HS-5 (cell line): ENCODE measurements at regions not wholly inside any gene's neighbourhood (a gene's known extent, or its start where the extent isn't known, plus 50 kb on each side); places are given as distances from the start of the nearest gene placed in this dataset.
"Not testable (repeated sequence)": the region's sequence is repeated elsewhere in the genome, so short reads cannot be mapped to it uniquely, and the experiment has no call there.

Source experiments
- DNase-seq: peaks from one replicate; pipeline ENCODE4 v3.0.0-alpha.2; 2012; ENCODE audit warnings: low read depth

- DNase-seq = no peak
These were observed 442.4 kb upstream of the FOXG1 start for GRCh38 chr14:28323951-28324741.

- no peak for DNase-seq
These were observed 425.8 kb upstream of the FOXG1 start for GRCh38 chr14:28340816-28341215.

- DNase-seq = no peak
These were observed 422.2 kb upstream of the FOXG1 start for GRCh38 chr14:28344381-28344780.

DNA sequence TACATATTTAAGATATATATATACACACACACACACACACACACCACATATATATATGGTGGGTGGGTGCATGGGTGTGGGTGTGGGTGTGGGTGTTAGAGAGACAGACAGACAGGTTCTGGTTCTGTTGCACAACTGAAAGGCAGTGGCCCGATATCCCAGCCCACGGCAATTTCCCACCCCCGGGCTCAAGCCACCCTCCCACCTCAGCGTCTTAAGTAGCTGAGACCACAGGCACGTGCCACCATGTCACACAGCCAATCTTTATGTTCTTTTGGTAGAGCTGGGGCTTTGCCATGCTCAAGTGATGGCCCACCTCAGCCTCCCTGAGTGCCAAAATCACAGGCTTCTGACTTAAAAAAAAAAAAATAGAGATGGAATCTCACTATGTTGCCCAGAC, 417.8 kb upstream of the FOXG1 start:
- DNase-seq = no peak

- DNase-seq = no peak
These were observed 409.8 kb upstream of the FOXG1 start for GRCh38 chr14:28356819-28357218.

- DNase-seq = no peak
These were observed 405.1 kb upstream of the FOXG1 start for GRCh38 chr14:28361486-28361885.

GRCh38 chr14:28365510-28365909, 401.1 kb upstream of the FOXG1 start:
- DNase-seq = no peak

DNA sequence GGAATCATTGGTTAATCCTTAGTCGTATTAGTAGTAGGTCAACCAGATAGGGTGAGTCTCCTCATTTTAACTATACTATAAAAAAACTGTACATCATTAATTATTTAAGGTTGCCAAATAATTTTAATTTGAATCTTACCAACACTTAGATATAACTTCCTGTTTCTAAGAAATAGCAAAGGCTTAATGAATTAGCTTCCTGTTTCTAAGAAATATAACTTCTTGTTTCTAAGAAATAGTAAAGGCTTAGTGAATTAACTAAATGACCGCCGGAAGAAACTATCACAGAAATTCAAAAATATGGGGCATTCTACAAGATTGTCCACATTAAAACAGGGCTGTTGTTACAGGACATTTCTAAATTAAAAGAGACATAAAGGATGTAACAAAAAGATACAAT, 392.9 kb upstream of the FOXG1 start:
- DNase-seq = no peak

GRCh38 chr14:28375295-28375694, 391.3 kb upstream of the FOXG1 start:
- no peak for DNase-seq

DNA sequence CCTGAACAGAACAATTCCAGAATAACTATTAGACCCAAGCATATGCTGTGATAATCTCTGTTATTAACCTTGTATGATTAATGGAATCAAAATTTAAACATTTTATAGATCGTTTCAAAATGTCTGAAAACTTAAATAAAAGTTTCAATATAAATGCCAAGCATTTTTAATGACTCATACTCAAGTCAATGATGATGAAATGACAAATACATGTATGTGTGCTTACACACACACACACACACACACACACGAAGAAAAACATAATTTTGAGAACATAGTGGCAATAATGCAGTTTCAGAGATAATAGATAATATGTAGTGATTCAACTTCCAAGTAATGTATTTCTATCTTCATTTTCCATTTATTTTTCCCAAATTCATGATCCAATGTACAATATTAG, 384.9 kb upstream of the FOXG1 start:
- DNase-seq = peak; percentile 31

- peak; percentile 73 for DNase-seq
These were observed 384.0 kb upstream of the FOXG1 start for GRCh38 chr14:28382444-28383190.

GRCh38 chr14:28398506-28398905, 368.1 kb upstream of the FOXG1 start:
- no peak for DNase-seq

DNA sequence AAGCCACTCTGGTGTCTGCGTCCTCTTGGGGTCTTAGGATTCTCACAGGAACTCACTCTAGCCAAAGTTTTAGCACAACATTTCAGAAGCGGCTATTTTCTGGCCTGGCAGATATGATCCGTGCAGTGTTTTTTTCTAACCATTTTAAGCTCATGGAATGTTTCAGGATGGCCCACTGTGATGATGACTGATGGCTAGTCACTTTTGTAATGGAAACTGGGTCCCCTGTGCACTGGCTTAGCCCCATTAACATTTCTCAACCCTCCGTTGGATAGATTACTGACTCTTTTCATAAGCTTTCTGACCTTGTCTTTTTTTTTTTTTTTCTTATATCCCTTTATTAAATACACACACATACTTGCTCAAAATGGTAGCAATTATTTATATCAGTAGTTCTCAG, 364.9 kb upstream of the FOXG1 start:
- not testable (repeated sequence) for DNase-seq

DNA sequence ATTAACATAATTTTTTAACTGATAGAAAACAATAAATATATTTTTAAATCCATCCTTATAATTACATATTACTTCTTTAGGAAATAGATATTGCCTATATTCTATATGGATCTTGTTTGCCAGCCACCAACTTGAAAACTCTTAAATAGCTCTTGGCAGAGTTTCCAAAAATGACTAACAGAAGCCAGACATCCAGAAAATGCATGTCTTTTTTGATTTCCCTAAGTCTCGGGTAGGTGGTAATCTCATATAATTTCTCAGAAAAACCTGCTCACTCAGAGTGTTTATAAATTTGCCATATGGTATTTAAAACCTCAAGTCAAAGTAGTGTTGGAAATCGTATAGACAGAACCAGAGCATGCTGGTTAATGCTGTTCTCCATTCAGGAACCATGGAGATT, 360.4 kb upstream of the FOXG1 start:
- DNase-seq = no peak

GRCh38 chr14:28407031-28407825, 359.4 kb upstream of the FOXG1 start:
- no peak for DNase-seq

DNA sequence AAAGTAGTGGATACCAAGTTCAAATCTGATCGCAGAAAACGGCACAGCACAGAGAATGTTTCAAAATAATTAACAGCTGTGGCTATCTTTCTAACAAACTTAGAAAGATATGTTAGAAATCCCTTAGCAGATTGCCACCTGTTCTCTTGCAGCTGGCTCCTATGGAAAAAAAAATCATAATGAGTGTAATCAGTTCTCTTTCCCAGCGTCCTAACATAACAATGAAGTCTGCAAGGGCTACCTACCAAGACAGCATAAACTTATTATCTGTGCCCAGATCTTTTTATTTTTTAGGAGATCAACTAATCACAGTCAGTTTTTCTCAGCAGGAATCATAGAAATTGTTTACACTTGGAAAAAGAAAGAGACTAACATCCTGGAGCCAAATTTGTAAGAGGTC, 358.6 kb upstream of the FOXG1 start:
- no peak for DNase-seq

GRCh38 chr14:28412077-28412476, 354.5 kb upstream of the FOXG1 start:
- DNase-seq = no peak

DNA sequence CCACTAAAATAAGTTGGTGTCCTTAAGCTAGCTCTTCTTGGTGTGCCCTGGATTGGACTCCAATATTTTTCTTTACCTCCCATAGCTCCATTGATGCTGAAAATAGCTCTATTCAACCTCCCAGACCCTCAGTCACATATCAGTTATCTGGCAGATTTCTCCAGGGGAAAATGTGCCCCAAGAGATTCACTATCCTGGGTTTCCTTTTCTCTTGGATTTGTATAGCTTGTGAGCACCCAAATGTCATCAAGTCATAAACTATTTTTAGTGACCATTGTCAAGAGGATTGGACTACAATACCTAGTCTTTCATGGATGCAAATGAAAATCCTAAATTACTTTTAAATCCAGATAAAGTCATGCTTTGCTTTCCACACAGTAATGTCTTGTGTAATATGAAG, 339.6 kb upstream of the FOXG1 start:
- DNase-seq = no peak

- no peak for DNase-seq
These were observed 329.8 kb upstream of the FOXG1 start for GRCh38 chr14:28436821-28437220.

GRCh38 chr14:28461389-28461788, 305.2 kb upstream of the FOXG1 start:
- peak; percentile 13 for DNase-seq

- DNase-seq = no peak
These were observed 299.0 kb upstream of the FOXG1 start for GRCh38 chr14:28467611-28468010.

DNA sequence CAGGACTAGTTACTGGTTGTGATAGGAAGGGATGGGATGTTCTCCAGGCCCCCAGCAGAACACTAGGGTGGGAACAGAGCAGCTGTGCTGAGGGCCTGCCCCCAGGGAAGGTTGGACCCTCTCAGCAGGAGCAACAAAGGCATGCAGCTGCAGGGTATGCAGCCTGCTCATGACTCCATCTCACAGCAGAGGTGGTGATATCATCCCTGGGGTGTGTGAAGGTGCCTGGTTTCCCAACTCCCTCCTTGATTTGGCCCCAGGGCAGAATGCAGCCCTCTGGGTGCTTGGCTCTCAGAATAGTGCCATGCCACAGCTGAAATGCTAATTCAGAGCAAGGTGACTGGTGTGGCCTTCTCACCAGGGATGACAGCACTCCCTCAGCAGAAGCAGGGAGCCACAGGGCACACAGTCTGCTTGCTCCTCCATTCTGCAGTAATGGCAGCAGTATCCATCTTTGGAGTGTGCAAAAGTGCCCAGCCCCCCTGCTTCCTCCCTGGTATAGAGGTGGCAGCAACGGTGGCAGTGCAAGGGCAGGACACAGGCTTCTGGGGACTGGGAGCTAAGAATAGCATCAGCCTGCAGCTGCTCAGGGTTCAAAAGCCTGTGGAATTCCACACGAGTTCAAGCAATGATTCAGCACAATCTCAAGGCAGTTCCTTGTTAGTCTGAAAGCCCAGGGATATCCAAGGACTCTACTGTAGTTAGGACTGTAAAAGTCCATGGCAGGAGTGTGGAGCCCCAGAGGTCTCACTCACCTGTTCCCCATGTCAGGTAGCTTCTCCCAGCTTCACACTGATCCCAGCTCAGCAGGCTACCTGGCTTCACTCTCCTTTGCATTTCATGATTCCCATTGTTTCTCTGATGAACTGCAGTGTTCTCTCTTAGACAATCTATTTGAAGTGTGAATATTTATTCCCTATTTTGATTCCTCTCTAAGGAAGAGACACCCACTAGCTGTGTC, 298.1 kb upstream of the FOXG1 start:
- no peak for DNase-seq
